K562 (cell line): ENCODE measurements at regions not wholly inside any gene's neighbourhood (a gene's known extent, or its start where the extent isn't known, plus 50 kb on each side); places are given as distances from the start of the nearest gene placed in this dataset.

Source experiments
- ATAC-seq: fragments of 200-7000 bp; cut with Tn5 transposase; 3 replicates; pipeline ENCODE4 v1.9.1; 2020; ENCODE audit warnings: moderate library complexity
- BruUV-seq: library from RNA; stranded (reverse); fragments of 400-500 nt; replicated peaks from 2 replicates; lab custom pipeline; 2021; lab: Mats Ljungman, UMichigan
- CTCF ChIA-PET: fragments of 300-600 bp; formaldehyde crosslinking; extraction: SDS; loops from one replicate; lab custom pipeline; 2021; ENCODE audit warnings: low intra/inter-chr PET ratio; lab: Yijun Ruan, JAX
- POLR2A ChIA-PET: fragments of 300-600, 350-650 bp; sonication (Branson Sonifier 250); formaldehyde crosslinking; extraction: SDS; loops from one replicate; lab custom pipeline; 2021; ENCODE audit warnings: antibody characterized with exemption, inconsistent platforms; lab: Yijun Ruan, JAX
- DNase-seq, 4 experiments: peaks; one replicate each; pipeline versions ENCODE4 v3.0.0 to v3.0.0-alpha.2; 2011 to 2018; ENCODE audit warnings: low spot score in 3 of 4, mixed read lengths in 3 of 4; ENCODE audit errors: extremely low read depth in 1 of 4
- FAIRE-seq: peaks from 2 replicates; lab custom pipeline; 2011; peaks lifted over from hg19 to GRCh38; lab: Jason Lieb, UNC
- H2AFZ ChIP-seq: 2 replicates; pipeline ENCODE4 v1.6.0; 2011; ENCODE audit warnings: low read depth, low read length, control low read depth, inconsistent platforms
- H3K27ac ChIP-seq: fragments of 200-600 bp; 3 replicates; pipeline ENCODE4 v1.8.0; 2011; ENCODE audit warnings: low read depth, mild to moderate bottlenecking, control low read depth, inconsistent platforms, low read length, moderate library complexity, mixed read lengths; ENCODE audit errors: extremely low read depth
- H3K27me3 ChIP-seq, 2 experiments: fragments of 300-600 bp in 1 of 2; 2 replicates in 1 of 2; 3 replicates in 1 of 2; pipeline versions ENCODE4 v1.6.0 to v1.8.0; 2011; ENCODE audit warnings: inconsistent platforms in 2 of 2, low read length in 2 of 2, mild to moderate bottlenecking in 1 of 2, mixed read lengths in 1 of 2, moderate library complexity in 1 of 2; ENCODE audit not compliant: control insufficient read depth in 2 of 2, insufficient read depth in 2 of 2
- H3K36me3 ChIP-seq: fragments of 300-600 bp; 3 replicates; pipeline ENCODE4 v1.8.0; 2011; ENCODE audit warnings: mild to moderate bottlenecking, low read length, inconsistent platforms; ENCODE audit not compliant: control insufficient read depth, insufficient read depth
- H3K4me1 ChIP-seq, 2 experiments: fragments of 200-600 bp in 1 of 2; replicated peaks in 1 of 2; 2 replicates in 1 of 2; 3 replicates in 1 of 2; pipeline versions ENCODE4 v1.5.1 to v1.8.0; 2011; ENCODE audit warnings: inconsistent platforms in 2 of 2, low read length in 2 of 2, mild to moderate bottlenecking in 1 of 2, mixed read lengths in 1 of 2, moderate library complexity in 1 of 2; ENCODE audit not compliant: control insufficient read depth in 2 of 2, insufficient read depth in 2 of 2
- H3K4me2 ChIP-seq: 2 replicates; pipeline ENCODE4 v1.6.1; 2011; ENCODE audit warnings: low read length, control low read depth, inconsistent platforms, mixed read lengths; ENCODE audit not compliant: insufficient read depth
- H3K4me3 ChIP-seq: fragments of 200-600 bp; sonication (generic), shearing (Covaris generic); 2 replicates; pipeline ENCODE4 v1.5.1; 2016; ENCODE audit warnings: control low read depth, inconsistent platforms
- H3K79me2 ChIP-seq: fragments of 200-600 bp; 3 replicates; pipeline ENCODE4 v1.8.0; 2011; ENCODE audit warnings: low read length, inconsistent platforms; ENCODE audit not compliant: control insufficient read depth, insufficient read depth
- H3K9ac ChIP-seq, 2 experiments: 2 replicates each; pipeline versions ENCODE4 v1.6.0 to v1.6.1; 2011; ENCODE audit warnings: low read depth in 2 of 2, low read length in 2 of 2, control low read depth in 1 of 2, inconsistent platforms in 1 of 2, mild to moderate bottlenecking in 1 of 2, mixed read lengths in 1 of 2; ENCODE audit not compliant: insufficient read depth in 1 of 2
- H3K9me1 ChIP-seq: one replicate; pipeline ENCODE4 v1.6.0; 2011; ENCODE audit warnings: inconsistent platforms, mild to moderate bottlenecking, low read length, moderate library complexity; ENCODE audit not compliant: control insufficient read depth, insufficient read depth
- H3K9me3 ChIP-seq: replicated peaks from 2 replicates; pipeline ENCODE4 v1.5.1; 2011; ENCODE audit warnings: low read depth, low read length, inconsistent platforms; ENCODE audit not compliant: control insufficient read depth, insufficient read depth
- H4K20me1 ChIP-seq: replicated peaks from 2 replicates; pipeline ENCODE4 v1.6.1; 2011; ENCODE audit warnings: low read length, inconsistent platforms, mixed read lengths; ENCODE audit not compliant: control insufficient read depth, insufficient read depth
- ADNP ChIP-seq: fragments of 200-800 bp; sonication (Bioruptor generic); IDR thresholded peaks from 2 replicates; pipeline ENCODE4 v1.6.1; 2016; ENCODE audit warnings: missing genetic modification characterization, missing compliant biosample characterization
- E2F6 ChIP-seq, 2 experiments: IDR thresholded peaks; 2 replicates each; pipeline ENCODE4 v1.6.1; 2011; ENCODE audit warnings: borderline replicate concordance in 1 of 2, control low read depth in 1 of 2, low read depth in 1 of 2, low read length in 1 of 2, mild to moderate bottlenecking in 1 of 2, mixed read lengths in 1 of 2, moderate library complexity in 1 of 2; ENCODE audit not compliant: insufficient read depth in 1 of 2, insufficient read length in 1 of 2, poor library complexity in 1 of 2, severe bottlenecking in 1 of 2; ENCODE audit errors: extremely low read depth in 1 of 2
- MAFK ChIP-seq: IDR thresholded peaks from 2 replicates; pipeline ENCODE4 v1.6.1; 2011; ENCODE audit warnings: low read length, improper control_type of control experiment
- NR1H2 ChIP-seq: sonication (generic); formaldehyde crosslinking; IDR thresholded peaks from 2 replicates; pipeline ENCODE4 v1.4.0; 2020; ENCODE audit warnings: mild to moderate bottlenecking, missing genetic modification reagents
- PKNOX1 ChIP-seq: fragments of 450-650 bp; IDR thresholded peaks from 2 replicates; pipeline ENCODE4 v1.6.1; 2016
- ZBTB33 ChIP-seq: sonication (generic); formaldehyde crosslinking; IDR thresholded peaks from 2 replicates; pipeline ENCODE4 v1.8.1; 2023; ENCODE audit warnings: mild to moderate bottlenecking, missing genetic modification reagents
- ZNF764 ChIP-seq: fragments of 250-450 bp; sonication (Bioruptor Pico); IDR thresholded peaks from 2 replicates; pipeline ENCODE4 v1.4.0; 2020; ENCODE audit warnings: low read depth, mild to moderate bottlenecking, moderate library complexity
- WGBS: fragments of 100-300 bp; shearing (Covaris generic); methylation state at CpG from one replicate; pipeline ENCODE4 v1.1.6; 2016; ENCODE audit warnings: low coverage, mixed read lengths; ENCODE audit not compliant: insufficient coverage; ENCODE audit errors: missing lambda C conversion rate; 5-methylcytosine and 5-hydroxymethylcytosine counted together
- in situ Hi-C: fragments of 300-500 bp; cut with MboI; formaldehyde crosslinking; loops from 4 replicates; pipeline ENCODE4 v1.15.0; 2018; ENCODE audit warnings: inconsistent platforms, mixed read lengths
- intact Hi-C: fragments of 100-400 bp; cut with micrococcal nuclease; formaldehyde crosslinking; loops from 2 replicates; pipeline ENCODE4 v1.14.2; 2022

- POLR2A ChIA-PET: no interaction called here
- TF ChIP-seq ZNF764 (CRISPR knock-in tag) (no peak), NR1H2 (CRISPR knock-in tag) (no peak), MAFK (no peak), PKNOX1 (no peak), E2F6 (IDR thresholded peaks at IDR 0.05; ENCODE audit: borderline replicate concordance in 1 of 2, extremely low read depth in 1 of 2, insufficient read depth in 1 of 2, insufficient read length in 1 of 2, low read depth in 1 of 2, low read length in 1 of 2, poor library complexity in 1 of 2, severe bottlenecking in 1 of 2) (no peak), ADNP (tag) (no peak), ZBTB33 (no peak)
- CTCF ChIA-PET: no interaction called here
- Histone ChIP-seq H4K20me1 (no peaks in the 10 kb centered on the region), H3K27me3 (no peaks in the 10 kb centered on the region), H3K9ac (no peak overlapping the region), H3K4me3 (no peak overlapping the region), H3K79me2 (no peaks in the 10 kb centered on the region), H3K9me1 (no peaks in the 10 kb centered on the region), H3K4me2 (no peak overlapping the region), H3K27ac (no peak overlapping the region), H2AFZ (no peak overlapping the region), H3K9me3 (no peaks in the 10 kb centered on the region), H3K4me1 (no peaks in the 10 kb centered on the region), H3K36me3 (no peaks in the 10 kb centered on the region)
- no peak for ATAC-seq
- WGBS: 0% methylated on average over 1 of the region's 1 CpG
- DNase-seq: no peak
- in situ Hi-C loops (no loop called here), intact Hi-C loops (no loop called here)
- no peak for FAIRE-seq
- no TSS peak for BruUV-seq
Observed at GRCh38 chr7:46953008-46953407, 628.9 kb downstream of the TNS3 start.
